WTC11 (cell line): ENCODE measurements at regions not wholly inside any gene's neighbourhood (a gene's known extent, or its start where the extent isn't known, plus 50 kb on each side); places are given as distances from the start of the nearest gene placed in this dataset.

Experiments used
- CREB1 ChIP-seq: sonication (generic); formaldehyde crosslinking; IDR thresholded peaks from 2 replicates; pipeline ENCODE4 v1.8.0; 2023; ENCODE audit warnings: mild to moderate bottlenecking, missing genetic modification reagents
- CTCF ChIP-seq: fragments of 200-600 bp; IDR thresholded peaks from 2 replicates; pipeline ENCODE4 v1.8.0; 2022; ENCODE audit warnings: antibody characterized with exemption
- ELF4 ChIP-seq: sonication (generic); formaldehyde crosslinking; IDR thresholded peaks from 2 replicates; pipeline ENCODE4 v1.8.1; 2022; ENCODE audit warnings: low read depth, mild to moderate bottlenecking, moderate library complexity, missing genetic modification reagents
- JUN ChIP-seq: sonication (generic); formaldehyde crosslinking; IDR thresholded peaks from 2 replicates; pipeline ENCODE4 v1.8.0; 2023; ENCODE audit warnings: mild to moderate bottlenecking, missing genetic modification reagents
- MAX ChIP-seq: sonication (generic); formaldehyde crosslinking; IDR thresholded peaks from 2 replicates; pipeline ENCODE4 v1.8.0; 2022; ENCODE audit warnings: mild to moderate bottlenecking, missing genetic modification reagents
- MLX ChIP-seq: sonication (generic); formaldehyde crosslinking; IDR thresholded peaks from 2 replicates; pipeline ENCODE4 v1.8.1; 2023; ENCODE audit warnings: mild to moderate bottlenecking, missing genetic modification reagents, moderate library complexity
- NR3C1 ChIP-seq: sonication (generic); formaldehyde crosslinking; conservative IDR thresholded peaks from 2 replicates; pipeline ENCODE4 v1.8.1; 2023; ENCODE audit warnings: low read depth, mild to moderate bottlenecking, missing genetic modification reagents

GRCh38 chr4:19850909-19851308, 400.8 kb upstream of the SLIT2 start:
- no peak for TF ChIP-seq JUN
- TF ChIP-seq NR3C1 (CRISPR knock-in tag) = no peak
- no peak for TF ChIP-seq CTCF
- TF ChIP-seq ELF4 (CRISPR knock-in tag) = no peak
- no peak for TF ChIP-seq MLX
- TF ChIP-seq MAX (CRISPR knock-in tag) = no peak
- TF ChIP-seq CREB1 = no peak
